ENCODE measurements at regions not wholly inside any gene's neighbourhood (a gene's known extent, or its start where the extent isn't known, plus 50 kb on each side); places are given as distances from the start of the nearest gene placed in this dataset.
"Not testable (repeated sequence)": the region's sequence is repeated elsewhere in the genome, so short reads cannot be mapped to it uniquely, and the experiment has no call there.

- no peak for DNase-seq
Observed at GRCh38 chr2:234373481-234374149, 123.3 kb downstream of the ARL4C start.

- DNase-seq = no peak
Observed at GRCh38 chr2:234373060-234373459, 123.8 kb downstream of the ARL4C start.

- DNase-seq = no peak
Observed at GRCh38 chr2:234372506-234372905, 124.4 kb downstream of the ARL4C start.

- peak; percentile 61 for DNase-seq
Observed at GRCh38 chr2:234368861-234369261, 128.0 kb downstream of the ARL4C start.

- no peak for DNase-seq
Observed at GRCh38 chr2:234366891-234367290, 130.0 kb downstream of the ARL4C start.

- no peak for DNase-seq
Observed at GRCh38 chr2:234364661-234365060, 132.2 kb downstream of the ARL4C start.

- DNase-seq = no peak
Observed at GRCh38 chr2:234363647-234364294, 133.1 kb downstream of the ARL4C start.

- DNase-seq = no peak
Observed at GRCh38 chr2:234363011-234363487, 133.8 kb downstream of the ARL4C start.

GRCh38 chr2:234360313-234360975 lies 136.4 kb downstream of the ARL4C start:
- DNase-seq = not testable (repeated sequence)

- no peak for DNase-seq
Observed at GRCh38 chr2:234357666-234358065, 139.2 kb downstream of the ARL4C start.

- no peak for DNase-seq
Observed at GRCh38 chr2:234355808-234356365, 141.0 kb downstream of the ARL4C start.

GRCh38 chr2:234355021-234355720 lies 141.7 kb downstream of the ARL4C start:
- no peak for DNase-seq

GRCh38 chr2:234352270-234352669 lies 144.6 kb downstream of the ARL4C start:
- no peak for DNase-seq

- not testable (repeated sequence) for DNase-seq
Observed at GRCh38 chr2:234351866-234352265, 145.0 kb downstream of the ARL4C start.

GRCh38 chr2:234348081-234348480 lies 148.8 kb downstream of the ARL4C start:
- DNase-seq = no peak

- no peak for DNase-seq
Observed at GRCh38 chr2:234345921-234346320, 151.0 kb downstream of the ARL4C start.

- DNase-seq = no peak
Observed at GRCh38 chr2:234344012-234344411, 152.9 kb downstream of the ARL4C start.

- DNase-seq = no peak
Observed at GRCh38 chr2:234343372-234343771, 153.5 kb downstream of the ARL4C start.

GRCh38 chr2:234341306-234341985 lies 155.4 kb downstream of the ARL4C start:
- DNase-seq = no peak

- no peak for DNase-seq
Observed at GRCh38 chr2:234339501-234339900, 157.4 kb downstream of the ARL4C start.

GRCh38 chr2:234339011-234339410 lies 157.9 kb downstream of the ARL4C start:
- DNase-seq = no peak

- DNase-seq = peak; percentile 52
Observed at GRCh38 chr2:234335661-234336228, 161.1 kb downstream of the ARL4C start.
